Stimulated activated CD8-positive, alpha-beta memory T cell treated with anti-CD3 and anti-CD28 coated beads, Interleukin-4, amount 100 ng/mL, for 1 hour (primary cell): ENCODE measurements at regions not wholly inside any gene's neighbourhood (a gene's known extent, or its start where the extent isn't known, plus 50 kb on each side); places are given as distances from the start of the nearest gene placed in this dataset.

Source experiments
- DNase-seq, 2 donors: peaks; one replicate each; pipeline ENCODE4 v3.0.0-alpha.2; 2020; ENCODE audit warnings: low read depth in 2 of 2, low spot score in 1 of 2

DNA sequence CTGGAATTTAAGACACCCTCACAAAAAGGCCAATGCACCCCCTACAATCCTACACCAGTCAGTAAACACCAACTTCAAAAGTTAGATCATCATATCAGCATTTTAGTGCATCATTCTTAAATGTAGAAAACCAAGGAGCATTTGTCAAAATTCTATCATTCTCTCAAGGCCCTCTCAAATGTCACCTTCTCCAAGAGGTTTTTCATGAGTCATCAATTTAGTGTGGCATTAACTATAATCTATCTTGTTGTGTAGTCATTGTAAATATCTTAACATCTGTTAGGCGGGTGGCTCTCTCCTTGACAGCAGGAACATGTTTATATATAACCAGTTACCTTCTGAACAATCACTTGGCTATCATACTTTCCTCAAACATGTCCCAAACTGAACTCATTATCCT lies 62.1 kb upstream of the G2E3 start:
- DNase-seq, result no peak

DNA sequence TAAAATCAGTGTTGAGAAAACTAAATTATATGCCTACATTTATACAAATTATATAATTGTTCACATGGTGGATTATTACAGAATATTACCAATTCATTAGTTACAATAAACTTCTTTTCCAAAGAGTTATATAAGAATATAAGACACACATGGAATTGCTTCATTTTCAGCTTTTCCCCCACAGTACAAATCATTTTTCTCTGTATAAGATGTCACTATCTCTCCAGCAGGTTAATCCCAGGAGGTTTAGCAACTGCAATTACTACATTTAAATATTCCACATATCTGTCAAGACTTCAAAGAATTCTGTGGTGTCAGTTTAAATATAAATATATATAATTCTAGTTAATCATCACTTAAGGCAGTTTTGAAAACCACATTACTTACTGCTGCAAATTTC lies 59.6 kb upstream of the G2E3 start:
- no peak for DNase-seq

DNA sequence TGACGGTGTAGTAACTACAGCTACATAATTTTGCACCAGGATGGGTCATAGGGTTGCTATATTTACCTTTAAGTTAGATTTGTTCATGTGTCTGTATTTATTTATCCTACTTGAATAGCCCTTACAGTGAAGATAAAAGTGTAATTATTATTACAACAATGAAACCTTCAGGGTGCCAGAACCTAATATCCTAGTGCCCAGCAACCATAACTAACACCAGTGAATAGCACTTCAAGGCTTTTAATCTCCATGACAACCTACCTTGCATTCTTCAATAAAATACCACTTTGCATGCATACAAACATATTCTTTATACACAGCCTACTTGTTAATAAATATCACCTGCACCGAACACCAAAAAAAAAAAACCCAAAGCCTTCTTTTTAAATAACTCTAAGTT lies 58.7 kb upstream of the G2E3 start:
- no peak for DNase-seq

DNA sequence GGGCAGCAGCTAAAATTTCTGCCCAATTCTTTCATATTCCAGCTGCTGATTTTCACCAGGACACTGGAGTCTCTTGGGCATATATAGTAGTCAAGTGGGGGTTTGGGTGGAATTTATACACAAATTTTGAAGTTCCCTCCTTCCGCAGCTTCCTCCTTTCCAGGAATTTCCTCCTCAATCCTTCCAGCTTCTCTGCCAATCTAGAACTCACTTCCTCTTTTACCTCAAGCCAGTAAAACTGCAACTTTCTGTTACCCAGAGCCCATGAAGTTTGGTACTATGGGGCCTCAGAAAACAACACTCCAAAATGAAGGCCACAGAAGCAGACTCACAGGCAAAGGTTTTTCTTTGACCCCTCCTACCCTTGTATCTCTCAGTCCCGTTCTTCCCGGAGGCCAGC lies 51.7 kb upstream of the G2E3 start:
- no peak for DNase-seq
